Esophagus squamous epithelium (tissue), 4 donors: ENCODE measurements at regions not wholly inside any gene's neighbourhood (a gene's known extent, or its start where the extent isn't known, plus 50 kb on each side); places are given as distances from the start of the nearest gene placed in this dataset.

ENCODE experiments used
- POLR2A ChIP-seq, 4 donors: fragments of 450-650 bp; IDR thresholded peaks; one replicate each; pipeline ENCODE4 v1.6.1; 2017; ENCODE audit warnings: antibody characterized with exemption in 4 of 4, mild to moderate bottlenecking in 4 of 4, moderate library complexity in 3 of 4
- TF ChIP-seq, protein P1 (sequence below), 6 experiments: fragments of 450-650 bp in 4 of 6; fragments of 200-600 bp in 2 of 6; sonication (generic) in 2 of 6; IDR thresholded peaks; one replicate each; pipeline ENCODE4 v1.5.1; 2016 to 2019; ENCODE audit warnings: antibody characterized with exemption in 6 of 6, mild to moderate bottlenecking in 4 of 6, moderate library complexity in 4 of 6

DNA sequence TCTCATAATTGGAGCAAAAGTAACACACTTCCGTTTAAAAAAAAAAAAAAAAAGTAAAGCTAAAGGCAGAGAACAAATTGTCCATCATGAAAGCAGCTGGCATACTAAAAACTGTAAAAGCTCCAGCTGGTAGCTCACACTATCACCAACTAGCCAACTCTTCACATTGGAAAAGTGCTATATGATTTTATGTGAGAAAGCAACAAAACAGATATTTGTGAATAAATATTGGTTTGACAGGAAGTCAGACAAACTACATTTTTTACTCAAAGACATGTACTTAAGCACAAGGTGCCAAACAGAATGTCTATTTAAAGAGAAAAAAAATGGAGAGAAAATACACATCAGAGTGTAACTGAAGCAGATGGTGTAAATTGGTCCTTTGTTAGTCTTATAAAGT is 231.2 kb upstream of the CADM2 start:
- no peak for TF ChIP-seq POLR2A (IDR thresholded peaks at IDR 0.05)
- TF ChIP-seq, protein P1, sequence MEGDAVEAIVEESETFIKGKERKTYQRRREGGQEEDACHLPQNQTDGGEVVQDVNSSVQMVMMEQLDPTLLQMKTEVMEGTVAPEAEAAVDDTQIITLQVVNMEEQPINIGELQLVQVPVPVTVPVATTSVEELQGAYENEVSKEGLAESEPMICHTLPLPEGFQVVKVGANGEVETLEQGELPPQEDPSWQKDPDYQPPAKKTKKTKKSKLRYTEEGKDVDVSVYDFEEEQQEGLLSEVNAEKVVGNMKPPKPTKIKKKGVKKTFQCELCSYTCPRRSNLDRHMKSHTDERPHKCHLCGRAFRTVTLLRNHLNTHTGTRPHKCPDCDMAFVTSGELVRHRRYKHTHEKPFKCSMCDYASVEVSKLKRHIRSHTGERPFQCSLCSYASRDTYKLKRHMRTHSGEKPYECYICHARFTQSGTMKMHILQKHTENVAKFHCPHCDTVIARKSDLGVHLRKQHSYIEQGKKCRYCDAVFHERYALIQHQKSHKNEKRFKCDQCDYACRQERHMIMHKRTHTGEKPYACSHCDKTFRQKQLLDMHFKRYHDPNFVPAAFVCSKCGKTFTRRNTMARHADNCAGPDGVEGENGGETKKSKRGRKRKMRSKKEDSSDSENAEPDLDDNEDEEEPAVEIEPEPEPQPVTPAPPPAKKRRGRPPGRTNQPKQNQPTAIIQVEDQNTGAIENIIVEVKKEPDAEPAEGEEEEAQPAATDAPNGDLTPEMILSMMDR (IDR thresholded peaks at IDR 0.05) = no peak
